Transverse colon (tissue), 4 donors: ENCODE measurements at regions not wholly inside any gene's neighbourhood (a gene's known extent, or its start where the extent isn't known, plus 50 kb on each side); places are given as distances from the start of the nearest gene placed in this dataset.

Experiments used
- DNase-seq: peaks from one replicate; pipeline ENCODE4 v3.0.0-alpha.2; 2019
- H3K27ac ChIP-seq, 4 donors: fragments of 200-600 bp; sonication (generic); 2 replicates each; pipeline ENCODE4 v1.5.1; 2016 to 2018; ENCODE audit warnings: inconsistent platforms in 4 of 4
- H3K27me3 ChIP-seq: fragments of 200-600 bp; sonication (generic); 2 replicates; pipeline ENCODE4 v1.5.1; 2017; ENCODE audit warnings: inconsistent platforms
- H3K36me3 ChIP-seq, 4 donors: fragments of 200-600 bp; sonication (generic); 2 replicates each; pipeline ENCODE4 v1.5.1; 2017 to 2019; ENCODE audit warnings: inconsistent platforms in 4 of 4
- H3K4me1 ChIP-seq, 4 donors: fragments of 200-600 bp; sonication (generic); 2 replicates each; pipeline ENCODE4 v1.5.1; 2017 to 2020; ENCODE audit warnings: inconsistent platforms in 4 of 4
- H3K4me3 ChIP-seq, 4 donors: fragments of 200-600 bp; sonication (generic); 1 replicate in 1 of 4; 2 replicates in 3 of 4; pipeline versions ENCODE4 v1.5.1 to v1.6.1; 2017 to 2019; ENCODE audit warnings: inconsistent platforms in 4 of 4
- H3K9me3 ChIP-seq, 2 donors: fragments of 200-600 bp; sonication (generic); 2 replicates each; pipeline ENCODE4 v1.5.1; 2017 to 2019; ENCODE audit warnings: inconsistent platforms in 2 of 2
- CTCF ChIP-seq, 5 experiments: fragments of 200-600 bp in 3 of 5; fragments of 450-650 bp in 2 of 5; sonication (generic) in 3 of 5; IDR thresholded peaks; 1 replicate in 2 of 5; 2 replicates in 3 of 5; pipeline ENCODE4 v1.5.1; 2016 to 2017; ENCODE audit warnings: antibody characterized with exemption in 5 of 5, inconsistent platforms in 3 of 5, mild to moderate bottlenecking in 2 of 5, moderate library complexity in 1 of 5
- EP300 ChIP-seq: sonication (generic); formaldehyde crosslinking; IDR thresholded peaks from one replicate; pipeline ENCODE4 v1.6.1; 2017; ENCODE audit warnings: antibody characterized with exemption, low read depth
- POLR2A ChIP-seq: fragments of 450-650 bp; IDR thresholded peaks from one replicate; pipeline ENCODE4 v1.6.1; 2016; ENCODE audit warnings: antibody characterized with exemption, mild to moderate bottlenecking, moderate library complexity
- POLR2AphosphoS5 ChIP-seq, 3 donors: sonication (generic); formaldehyde crosslinking; IDR thresholded peaks; one replicate each; pipeline ENCODE4 v1.6.1; 2016; ENCODE audit warnings: antibody characterized with exemption in 3 of 3
- WGBS, 2 donors: methylation state at CpG; one replicate each; pipeline ENCODE4 v1.1.5; 2018; ENCODE audit warnings: low coverage in 1 of 2; 5-methylcytosine and 5-hydroxymethylcytosine counted together
- in situ Hi-C, 4 donors: fragments of 200-750 bp; cut with MboI; loops; one replicate each; pipeline versions ENCODE4 v1.15.0 to v1.15.1; 2017; ENCODE audit warnings: low sequenced_read_pairs in 3 of 4, low pct_ligation_motif_present in 1 of 4, low pct_unique_long_range_greater_than_20kb in 1 of 4
- intact Hi-C: fragments of 100-400 bp; cut with DNase I; formaldehyde crosslinking; loops from one replicate; pipeline ENCODE4 v1.15.1; 2023; ENCODE audit warnings: low total_unique reads

- intact Hi-C loops = no loop called here
- in situ Hi-C loops = loop anchor here in 1 of 4 donors (25.0 kb wide), 1 partner anchor 118 kb away; the partner anchor contains the start of gene IGLL5
- TF ChIP-seq EP300 = no peak
- no peak for TF ChIP-seq CTCF (IDR thresholded peaks at IDR 0.05)
- no peak for TF ChIP-seq POLR2A
- TF ChIP-seq POLR2AphosphoS5 (IDR thresholded peaks at IDR 0.05) = no peak
- H3K9me3 ChIP-seq = no peaks in the 10 kb centered on the region
- no peak overlapping the region for H3K27ac ChIP-seq
- WGBS, 2 donors = 56 to 88% methylated on average over 1 to 4 of the region's 4 CpGs
- H3K36me3 ChIP-seq = no peaks in the 10 kb centered on the region
- H3K4me3 ChIP-seq = no peak overlapping the region
- H3K27me3 ChIP-seq = no peaks in the 10 kb centered on the region
- DNase-seq = no peak
- H3K4me1 ChIP-seq = no peaks in the 10 kb centered on the region
Observed at GRCh38 chr22:22769434-22770279, 118.0 kb upstream of the IGLL5 start.

GRCh38 chr22:22770280-22770871 lies 117.2 kb upstream of the IGLL5 start:
- Histone ChIP-seq H3K27me3 (no peaks in the 10 kb centered on the region), H3K36me3 (no peaks in the 10 kb centered on the region), H3K4me1 (no peaks in the 10 kb centered on the region), H3K4me3 (no peak overlapping the region), H3K9me3 (no peaks in the 10 kb centered on the region), H3K27ac (no peak overlapping the region)
- in situ Hi-C loops (loop anchor here in 1 of 4 donors (25.0 kb wide), 1 partner anchor 117 kb away; the partner anchor contains the start of gene IGLL5), intact Hi-C loops (no loop called here)
- TF ChIP-seq CTCF (IDR thresholded peaks at IDR 0.05) (peak; percentile 55 to 77 (median 69)), POLR2A (no peak), EP300 (no peak), POLR2AphosphoS5 (IDR thresholded peaks at IDR 0.05) (no peak)
- peak; percentile 75 for DNase-seq
- 35 to 67% methylated on average over 1 to 4 of the region's 4 CpGs for WGBS, 2 donors

GRCh38 chr22:22770881-22771280 lies 116.7 kb upstream of the IGLL5 start:
- H3K4me1 ChIP-seq = no peaks in the 10 kb centered on the region
- no peak for DNase-seq
- no peaks in the 10 kb centered on the region for H3K9me3 ChIP-seq
- H3K27ac ChIP-seq = no peak overlapping the region
- H3K4me3 ChIP-seq = no peak overlapping the region
- TF ChIP-seq EP300 (no peak), POLR2A (no peak), POLR2AphosphoS5 (IDR thresholded peaks at IDR 0.05) (no peak), CTCF (IDR thresholded peaks at IDR 0.05) (no peak)
- intact Hi-C loops = no loop called here
- H3K27me3 ChIP-seq = no peaks in the 10 kb centered on the region
- in situ Hi-C loops = loop anchor here in 1 of 4 donors (25.0 kb wide), 1 partner anchor 116 kb away; the partner anchor contains the start of gene IGLL5
- H3K36me3 ChIP-seq = no peaks in the 10 kb centered on the region

GRCh38 chr22:22771696-22772377 lies 115.8 kb upstream of the IGLL5 start:
- no peak overlapping the region for H3K4me3 ChIP-seq
- intact Hi-C loops = no loop called here
- H3K4me1 ChIP-seq = no peaks in the 10 kb centered on the region
- in situ Hi-C loops = loop anchor here in 1 of 4 donors (25.0 kb wide), 1 partner anchor 115 kb away; the partner anchor contains the start of gene IGLL5
- 40 to 89% methylated on average over 1 to 3 of the region's 4 CpGs for WGBS, 2 donors
- no peaks in the 10 kb centered on the region for H3K9me3 ChIP-seq
- DNase-seq = no peak
- H3K27ac ChIP-seq = no peak overlapping the region
- H3K36me3 ChIP-seq = no peaks in the 10 kb centered on the region
- no peak for TF ChIP-seq POLR2AphosphoS5 (IDR thresholded peaks at IDR 0.05)
- no peak for TF ChIP-seq CTCF (IDR thresholded peaks at IDR 0.05)
- no peak for TF ChIP-seq EP300
- no peak for TF ChIP-seq POLR2A
- H3K27me3 ChIP-seq = no peaks in the 10 kb centered on the region
